Keratinocyte (primary cell): ENCODE measurements at regions not wholly inside any gene's neighbourhood (a gene's known extent, or its start where the extent isn't known, plus 50 kb on each side); places are given as distances from the start of the nearest gene placed in this dataset.

Source experiments
- DNase-seq: peaks from one replicate; pipeline ENCODE4 v3.0.0-alpha.2; 2011; ENCODE audit warnings: low read depth, missing footprints, low spot score
- FAIRE-seq: peaks from 2 replicates; lab custom pipeline; 2011; peaks lifted over from hg19 to GRCh38; lab: Jason Lieb, UNC
- H2AFZ ChIP-seq: 2 replicates; pipeline ENCODE4 v1.6.0; 2012; ENCODE audit warnings: low read length, control low read depth, inconsistent platforms; ENCODE audit not compliant: control insufficient read depth
- H3K27ac ChIP-seq: 2 replicates; pipeline ENCODE4 v1.5.1; 2011; ENCODE audit warnings: low read length; ENCODE audit not compliant: control insufficient read depth, insufficient read depth
- H3K27me3 ChIP-seq: 3 replicates; pipeline ENCODE4 v1.6.0; 2011; ENCODE audit warnings: low read length; ENCODE audit not compliant: control insufficient read depth, insufficient read depth; ENCODE audit errors: extremely low read depth
- H3K36me3 ChIP-seq, 2 experiments: 2 replicates in 1 of 2; 3 replicates in 1 of 2; pipeline ENCODE4 v1.5.1; 2011; ENCODE audit warnings: low read length in 2 of 2, mild to moderate bottlenecking in 1 of 2; ENCODE audit not compliant: control insufficient read depth in 2 of 2, insufficient read depth in 2 of 2; ENCODE audit errors: extremely low read depth in 1 of 2
- H3K4me1 ChIP-seq: 3 replicates; pipeline ENCODE4 v1.5.1; 2011; ENCODE audit warnings: low read length; ENCODE audit not compliant: control insufficient read depth, insufficient read depth; ENCODE audit errors: extremely low read depth
- H3K4me2 ChIP-seq: 3 replicates; pipeline ENCODE4 v1.6.0; 2011; ENCODE audit warnings: low read depth, low read length; ENCODE audit not compliant: control insufficient read depth, insufficient read depth; ENCODE audit errors: extremely low read depth
- H3K4me3 ChIP-seq, 3 experiments: fragments of 200-600 bp in 1 of 3; sonication (generic) in 1 of 3; 2 replicates in 2 of 3; 3 replicates in 1 of 3; pipeline ENCODE4 v1.5.1; 2011 to 2016; ENCODE audit warnings: low read length in 3 of 3, mild to moderate bottlenecking in 3 of 3, control low read depth in 2 of 3, inconsistent platforms in 1 of 3, low read depth in 1 of 3, mixed read lengths in 1 of 3, mixed run types in 1 of 3, moderate library complexity in 1 of 3; ENCODE audit not compliant: control insufficient read depth in 2 of 3, insufficient read depth in 2 of 3; ENCODE audit errors: extremely low read depth in 1 of 3
- H3K79me2 ChIP-seq: 2 replicates; pipeline ENCODE4 v1.6.0; 2012; ENCODE audit warnings: low read length; ENCODE audit not compliant: control insufficient read depth, insufficient read depth
- H3K9ac ChIP-seq: 3 replicates; pipeline ENCODE4 v1.6.0; 2011; ENCODE audit warnings: low read length; ENCODE audit not compliant: control insufficient read depth, insufficient read depth; ENCODE audit errors: extremely low read depth
- H3K9me1 ChIP-seq: 3 replicates; pipeline ENCODE4 v1.6.0; 2011; ENCODE audit warnings: low read length; ENCODE audit not compliant: control insufficient read depth, insufficient read depth; ENCODE audit errors: extremely low read depth
- H3K9me3 ChIP-seq: 2 replicates; pipeline ENCODE4 v1.5.1; 2012; ENCODE audit warnings: low read depth, low read length; ENCODE audit not compliant: control insufficient read depth
- H4K20me1 ChIP-seq: 3 replicates; pipeline ENCODE4 v1.6.0; 2011; ENCODE audit warnings: low read length; ENCODE audit not compliant: control insufficient read depth, insufficient read depth; ENCODE audit errors: extremely low read depth
- EZH2 ChIP-seq: IDR thresholded peaks from one replicate; pipeline ENCODE4 v1.6.1; 2012; ENCODE audit warnings: inconsistent platforms, mild to moderate bottlenecking, low read length, moderate library complexity
- dilution Hi-C: fragments of 300-500 bp; cut with MboI; formaldehyde crosslinking; loops from one replicate; pipeline ENCODE4 v1.7.0; 2020; ENCODE audit warnings: low sequenced_read_pairs; ENCODE audit not compliant: extremely low pct_ligation_motif_present
- TF ChIP-seq, protein P1 (sequence below), 3 experiments: IDR thresholded peaks in 1 of 3; conservative IDR thresholded peaks in 1 of 3; optimal IDR thresholded peaks in 1 of 3; 2 replicates in 2 of 3; 3 replicates in 1 of 3; pipeline versions ENCODE3 to v1.5.1; 2011; ENCODE audit warnings: low read length in 3 of 3, mild to moderate bottlenecking in 3 of 3, moderate library complexity in 2 of 3, control low read depth in 1 of 3, inconsistent platforms in 1 of 3; ENCODE audit not compliant: insufficient read depth in 2 of 3; ENCODE audit errors: extremely low read depth in 1 of 3

- Histone ChIP-seq H3K9me3 (no peaks in the 10 kb centered on the region), H3K27me3 (no peaks in the 10 kb centered on the region), H3K4me2 (no peak overlapping the region), H3K4me1 (peaks cover 3% of the 10 kb centered on the region), H3K4me3 (no peak overlapping the region), H3K9ac (no peak overlapping the region), H3K36me3 (no peaks in the 10 kb centered on the region), H3K9me1 (no peaks in the 10 kb centered on the region), H3K27ac (no peak overlapping the region), H3K79me2 (no peaks in the 10 kb centered on the region), H4K20me1 (no peaks in the 10 kb centered on the region), H2AFZ (no peak overlapping the region)
- TF ChIP-seq, protein P1, sequence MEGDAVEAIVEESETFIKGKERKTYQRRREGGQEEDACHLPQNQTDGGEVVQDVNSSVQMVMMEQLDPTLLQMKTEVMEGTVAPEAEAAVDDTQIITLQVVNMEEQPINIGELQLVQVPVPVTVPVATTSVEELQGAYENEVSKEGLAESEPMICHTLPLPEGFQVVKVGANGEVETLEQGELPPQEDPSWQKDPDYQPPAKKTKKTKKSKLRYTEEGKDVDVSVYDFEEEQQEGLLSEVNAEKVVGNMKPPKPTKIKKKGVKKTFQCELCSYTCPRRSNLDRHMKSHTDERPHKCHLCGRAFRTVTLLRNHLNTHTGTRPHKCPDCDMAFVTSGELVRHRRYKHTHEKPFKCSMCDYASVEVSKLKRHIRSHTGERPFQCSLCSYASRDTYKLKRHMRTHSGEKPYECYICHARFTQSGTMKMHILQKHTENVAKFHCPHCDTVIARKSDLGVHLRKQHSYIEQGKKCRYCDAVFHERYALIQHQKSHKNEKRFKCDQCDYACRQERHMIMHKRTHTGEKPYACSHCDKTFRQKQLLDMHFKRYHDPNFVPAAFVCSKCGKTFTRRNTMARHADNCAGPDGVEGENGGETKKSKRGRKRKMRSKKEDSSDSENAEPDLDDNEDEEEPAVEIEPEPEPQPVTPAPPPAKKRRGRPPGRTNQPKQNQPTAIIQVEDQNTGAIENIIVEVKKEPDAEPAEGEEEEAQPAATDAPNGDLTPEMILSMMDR (optimal IDR thresholded peaks at IDR 0.05 in 1 of 3, IDR thresholded peaks at IDR 0.05 in 1 of 3, conservative IDR thresholded peaks at IDR 0.05 in 1 of 3; ENCODE audit: extremely low read depth in 1 of 3, insufficient read depth in 2 of 3, low read length in 3 of 3), result no peak
- TF ChIP-seq EZH2, result no peak
- DNase-seq, result no peak
- dilution Hi-C loops, result no loop called here
- no peak for FAIRE-seq
These were observed 57.4 kb upstream of the C1orf21 start for GRCh38 chr1:184329245-184329953.

DNA sequence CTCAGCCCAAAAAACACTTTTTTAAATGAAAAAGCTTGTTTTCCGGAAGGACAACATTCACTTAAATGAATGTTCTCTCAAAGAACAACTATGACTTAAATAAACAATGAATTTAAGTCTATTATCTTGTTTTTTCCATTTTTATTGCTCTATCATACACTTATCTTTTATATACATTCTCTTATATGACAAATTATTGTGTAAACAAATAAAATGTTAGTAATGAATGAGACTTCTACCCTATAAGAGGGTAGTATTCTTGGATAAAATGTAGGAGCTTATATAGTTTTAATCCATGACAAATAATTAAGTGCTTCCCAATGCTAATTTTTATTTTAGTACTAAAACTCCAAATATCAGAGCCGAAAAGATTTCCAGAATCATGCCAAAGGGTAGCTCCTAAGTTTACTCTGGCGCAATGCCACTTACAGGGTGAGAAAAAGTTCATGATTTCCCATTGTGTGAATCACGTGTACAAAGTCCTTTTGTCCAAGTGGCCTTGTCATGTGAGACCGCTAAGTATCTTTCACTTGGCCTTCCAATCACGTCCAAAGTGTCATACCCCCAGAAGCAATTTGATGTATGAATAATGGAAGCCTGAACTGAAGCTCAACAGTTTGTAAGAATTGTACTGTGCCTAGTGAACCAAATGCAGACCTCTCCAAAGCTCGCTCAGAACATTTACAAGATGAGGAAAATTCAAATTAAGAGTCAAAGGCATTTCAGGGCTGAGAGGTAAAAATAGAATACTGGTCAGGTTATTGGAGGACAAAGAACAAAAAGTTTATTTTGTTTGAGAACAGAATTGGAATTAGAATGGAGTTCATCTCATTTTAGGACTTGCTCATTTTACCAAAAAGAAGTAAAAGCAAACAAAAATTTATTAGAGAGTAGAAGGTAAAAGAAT, 56.6 kb upstream of the C1orf21 start:
- Histone ChIP-seq H3K27me3 (no peaks in the 10 kb centered on the region), H3K9me3 (no peaks in the 10 kb centered on the region), H3K9me1 (no peaks in the 10 kb centered on the region), H2AFZ (no peak overlapping the region), H3K4me3 (no peak overlapping the region), H3K4me1 (peaks cover 3% of the 10 kb centered on the region), H3K9ac (no peak overlapping the region), H4K20me1 (no peaks in the 10 kb centered on the region), H3K27ac (no peak overlapping the region), H3K79me2 (no peaks in the 10 kb centered on the region), H3K36me3 (no peaks in the 10 kb centered on the region), H3K4me2 (no peak overlapping the region)
- DNase-seq (no peak), FAIRE-seq (no peak)
- TF ChIP-seq EZH2, result no peak
- TF ChIP-seq, protein P1 (optimal IDR thresholded peaks at IDR 0.05 in 1 of 3, IDR thresholded peaks at IDR 0.05 in 1 of 3, conservative IDR thresholded peaks at IDR 0.05 in 1 of 3; ENCODE audit: extremely low read depth in 1 of 3, insufficient read depth in 2 of 3, low read length in 3 of 3), result no peak
- dilution Hi-C loops, result no loop called here
